MCF 10A (cell line): ENCODE measurements at regions not wholly inside any gene's neighbourhood (a gene's known extent, or its start where the extent isn't known, plus 50 kb on each side); places are given as distances from the start of the nearest gene placed in this dataset.

Source experiments
- BruUV-seq: library from RNA; stranded (reverse); fragments of 400-500 nt; replicated peaks from 2 replicates; lab custom pipeline; 2021; lab: Mats Ljungman, UMichigan
- CTCF ChIA-PET: fragments of 300-600 bp; sonication (Branson Sonifier 250); formaldehyde crosslinking; extraction: SDS; loops from one replicate; lab custom pipeline; 2021; ENCODE audit warnings: antibody characterized with exemption, inconsistent platforms; lab: Yijun Ruan, JAX
- POLR2A ChIA-PET: fragments of 300-600, 350-650 bp; sonication (Branson Sonifier 250); formaldehyde crosslinking; extraction: SDS; loops from one replicate; lab custom pipeline; 2020; ENCODE audit warnings: antibody characterized with exemption, inconsistent platforms; lab: Yijun Ruan, JAX
- DNase-seq: peaks from one replicate; pipeline ENCODE4 v3.0.0-alpha.2; 2018; ENCODE audit not compliant: unreplicated experiment
- H3K27ac Mint-ChIP-seq: one replicate; pipeline ENCODE4 v1.8.0; 2022; ENCODE audit warnings: mild to moderate bottlenecking, low read depth, mixed read lengths; ENCODE audit not compliant: unreplicated experiment
- H3K27me3 Mint-ChIP-seq: one replicate; pipeline ENCODE4 v1.8.0; 2022; ENCODE audit warnings: mixed read lengths; ENCODE audit not compliant: insufficient read depth, unreplicated experiment
- H3K36me3 Mint-ChIP-seq: one replicate; pipeline ENCODE4 v1.8.0; 2022; ENCODE audit warnings: mild to moderate bottlenecking, moderate library complexity, mixed read lengths; ENCODE audit not compliant: insufficient read depth, unreplicated experiment
- H3K4me1 Mint-ChIP-seq: one replicate; pipeline ENCODE4 v1.8.0; 2022; ENCODE audit warnings: mixed read lengths; ENCODE audit not compliant: insufficient read depth, unreplicated experiment
- H3K4me3 Mint-ChIP-seq: one replicate; pipeline ENCODE4 v1.8.0; 2022; ENCODE audit warnings: mild to moderate bottlenecking, moderate library complexity, mixed read lengths; ENCODE audit not compliant: unreplicated experiment
- H3K9me3 Mint-ChIP-seq: one replicate; pipeline ENCODE4 v1.8.0; 2022; ENCODE audit warnings: mixed read lengths; ENCODE audit not compliant: unreplicated experiment
- intact Hi-C: fragments of 100-400 bp; cut with micrococcal nuclease; formaldehyde crosslinking; loops from 2 replicates; pipeline ENCODE4 v1.14.1; 2022
- TF ChIP-seq, protein P1 (sequence below): fragments of 200-600 bp; IDR thresholded peaks from one replicate; pipeline ENCODE4 v1.8.0; 2022; ENCODE audit warnings: antibody characterized with exemption, mild to moderate bottlenecking; ENCODE audit not compliant: unreplicated experiment

DNA sequence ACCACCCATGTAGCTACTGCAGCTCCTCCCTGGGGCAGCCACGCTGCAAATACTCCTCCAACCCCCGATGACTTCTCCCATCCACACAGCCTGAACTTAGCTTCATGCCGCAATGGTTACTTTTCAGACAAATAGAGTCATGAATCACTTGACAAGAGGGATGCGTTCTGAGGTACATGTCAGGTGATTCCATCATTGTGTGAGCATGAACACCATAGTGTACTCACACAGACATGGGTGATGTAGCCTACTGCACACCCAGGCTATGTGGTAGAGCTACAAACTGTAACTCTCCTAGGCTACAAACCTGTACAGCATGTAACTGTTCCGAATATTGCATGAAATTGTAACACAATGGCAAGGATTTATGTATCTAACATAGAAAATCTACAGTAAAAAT, 298.5 kb upstream of the SLC35B3 start:
- Mint-ChIP-seq H3K4me3 (no peak overlapping the region), H3K4me1 (no peaks in the 10 kb centered on the region), H3K9me3 (no peaks in the 10 kb centered on the region), H3K27ac (no peak overlapping the region), H3K27me3 (no peaks in the 10 kb centered on the region), H3K36me3 (no peaks in the 10 kb centered on the region)
- intact Hi-C loops: no loop called here
- DNase-seq: no peak
- TF ChIP-seq, protein P1, sequence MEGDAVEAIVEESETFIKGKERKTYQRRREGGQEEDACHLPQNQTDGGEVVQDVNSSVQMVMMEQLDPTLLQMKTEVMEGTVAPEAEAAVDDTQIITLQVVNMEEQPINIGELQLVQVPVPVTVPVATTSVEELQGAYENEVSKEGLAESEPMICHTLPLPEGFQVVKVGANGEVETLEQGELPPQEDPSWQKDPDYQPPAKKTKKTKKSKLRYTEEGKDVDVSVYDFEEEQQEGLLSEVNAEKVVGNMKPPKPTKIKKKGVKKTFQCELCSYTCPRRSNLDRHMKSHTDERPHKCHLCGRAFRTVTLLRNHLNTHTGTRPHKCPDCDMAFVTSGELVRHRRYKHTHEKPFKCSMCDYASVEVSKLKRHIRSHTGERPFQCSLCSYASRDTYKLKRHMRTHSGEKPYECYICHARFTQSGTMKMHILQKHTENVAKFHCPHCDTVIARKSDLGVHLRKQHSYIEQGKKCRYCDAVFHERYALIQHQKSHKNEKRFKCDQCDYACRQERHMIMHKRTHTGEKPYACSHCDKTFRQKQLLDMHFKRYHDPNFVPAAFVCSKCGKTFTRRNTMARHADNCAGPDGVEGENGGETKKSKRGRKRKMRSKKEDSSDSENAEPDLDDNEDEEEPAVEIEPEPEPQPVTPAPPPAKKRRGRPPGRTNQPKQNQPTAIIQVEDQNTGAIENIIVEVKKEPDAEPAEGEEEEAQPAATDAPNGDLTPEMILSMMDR: no peak
- ChIA-PET CTCF (interaction anchor here (1.4 kb wide), 1 partner anchor 9 kb away, joined by 3 read pairs; no protein-coding TSS in a partner anchor), POLR2A (no interaction called here)
- no TSS peak for BruUV-seq

DNA sequence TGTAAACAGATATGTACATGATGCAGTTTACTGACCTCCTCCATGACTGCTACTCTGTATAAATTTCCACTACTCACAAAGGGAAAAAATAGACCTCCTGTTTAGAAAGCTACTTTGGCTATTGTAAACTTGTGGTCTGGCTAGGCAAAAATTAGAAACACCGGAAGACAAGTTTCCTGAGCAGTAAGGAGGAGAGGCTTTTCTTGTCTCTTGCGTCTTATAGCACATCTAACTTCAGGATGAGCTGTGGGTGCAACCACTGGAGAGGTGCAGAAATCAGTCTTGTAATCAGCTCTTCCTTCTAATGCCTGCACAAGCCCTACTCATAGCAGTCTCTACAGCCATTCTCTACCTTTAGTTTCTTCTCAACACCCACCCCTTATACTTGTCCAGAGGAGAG, 296.5 kb upstream of the SLC35B3 start:
- Mint-ChIP-seq H3K4me3 (no peak overlapping the region), H3K27me3 (no peaks in the 10 kb centered on the region), H3K36me3 (no peaks in the 10 kb centered on the region), H3K4me1 (no peaks in the 10 kb centered on the region), H3K27ac (no peak overlapping the region), H3K9me3 (no peaks in the 10 kb centered on the region)
- intact Hi-C loops: no loop called here
- BruUV-seq: no TSS peak
- TF ChIP-seq, protein P1: no peak
- DNase-seq: no peak
- CTCF ChIA-PET: interaction anchor here (0.6 kb wide), 1 partner anchor 189 kb away, joined by 3 read pairs; no protein-coding TSS in a partner anchor
- POLR2A ChIA-PET: no interaction called here

GRCh38 chr6:8710668-8711431, 275.5 kb upstream of the SLC35B3 start:
- no peak for DNase-seq
- Mint-ChIP-seq H3K4me3 (no peak overlapping the region), H3K4me1 (peaks cover 9% of the 10 kb centered on the region), H3K36me3 (no peaks in the 10 kb centered on the region), H3K9me3 (no peaks in the 10 kb centered on the region), H3K27me3 (no peaks in the 10 kb centered on the region), H3K27ac (no peak overlapping the region)
- BruUV-seq: no TSS peak
- ChIA-PET POLR2A (interaction anchor here (0.6 to 1.3 kb wide), 3 partner anchors 11 to 1717 kb away, joined by 3 to 5 read pairs (median 3); no protein-coding TSS in a partner anchor), CTCF (interaction anchor here (0.7 to 1.2 kb wide), 6 partner anchors 172 to 1717 kb away, joined by 3 to 4 read pairs (median 3); no protein-coding TSS in a partner anchor)
- TF ChIP-seq, protein P1: no peak
- intact Hi-C loops: no loop called here

DNA sequence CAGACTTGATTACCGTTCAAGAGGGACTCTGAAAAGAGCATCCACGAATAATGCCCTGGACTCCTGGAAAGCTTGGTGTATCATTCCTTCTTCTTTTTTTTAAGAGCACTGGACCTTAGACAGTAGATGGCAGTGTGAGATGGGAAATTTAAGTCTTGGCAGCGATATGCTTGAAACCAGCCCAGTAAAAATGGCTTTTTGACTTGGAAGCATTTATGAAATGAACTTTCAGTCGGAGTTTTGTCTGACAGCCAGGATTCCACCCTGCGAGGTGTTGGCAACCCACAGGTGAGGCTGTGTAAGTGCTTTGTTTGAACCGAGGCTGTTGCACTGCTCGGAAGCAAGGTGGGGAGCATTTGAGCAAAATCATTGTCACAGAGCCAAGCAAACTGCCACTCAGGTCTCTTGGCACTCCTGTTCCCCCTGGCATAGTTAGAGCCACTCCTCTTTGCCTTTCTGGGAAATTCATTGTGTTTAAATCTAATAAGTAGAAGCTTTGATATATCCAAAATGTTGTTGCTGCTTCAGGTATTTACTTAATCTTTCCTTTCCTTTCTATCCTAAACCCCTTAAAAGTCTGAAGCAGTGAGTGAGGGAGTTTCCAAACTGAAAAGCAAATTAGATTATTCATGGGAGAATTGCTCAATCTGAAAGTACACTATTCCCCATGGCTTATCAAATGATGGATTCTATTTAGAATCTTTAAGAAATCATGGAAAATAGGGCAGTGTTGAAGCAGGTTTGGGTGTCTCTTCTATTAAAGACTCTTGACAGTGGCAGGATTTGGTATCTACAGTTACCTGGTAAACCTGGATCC, 272.8 kb upstream of the SLC35B3 start:
- H3K27ac Mint-ChIP-seq: peak overlapping the region; percentile 47

More for the DNA sequence above, 272.8 kb upstream of the SLC35B3 start:
- intact Hi-C loops: loop anchor here (1.0 to 5.0 kb wide), 6 partner anchors 169 to 1727 kb away; no protein-coding TSS in a partner anchor
- peaks cover 9% of the 10 kb centered on the region for H3K4me1 Mint-ChIP-seq
- POLR2A ChIA-PET: interaction anchor here (0.6 to 3.3 kb wide), 8 partner anchors 20 to 1721 kb away, joined by 3 to 13 read pairs (median 3); partner anchors contain the start of gene TFAP2A
- H3K27me3 Mint-ChIP-seq: no peaks in the 10 kb centered on the region
- peak overlapping the region; percentile 63 for H3K4me3 Mint-ChIP-seq
- TF ChIP-seq, protein P1: peak; percentile 48
- DNase-seq: peak; percentile 75
- CTCF ChIA-PET: interaction anchor here (0.6 to 2.7 kb wide), 15 partner anchors 35 to 1726 kb away, joined by 3 to 24 read pairs (median 4); no protein-coding TSS in a partner anchor
- H3K9me3 Mint-ChIP-seq: no peaks in the 10 kb centered on the region
- no peaks in the 10 kb centered on the region for H3K36me3 Mint-ChIP-seq
- BruUV-seq: no TSS peak
